ENCODE measurements at regions not wholly inside any gene's neighbourhood (a gene's known extent, or its start where the extent isn't known, plus 50 kb on each side); places are given as distances from the start of the nearest gene placed in this dataset.

DNA sequence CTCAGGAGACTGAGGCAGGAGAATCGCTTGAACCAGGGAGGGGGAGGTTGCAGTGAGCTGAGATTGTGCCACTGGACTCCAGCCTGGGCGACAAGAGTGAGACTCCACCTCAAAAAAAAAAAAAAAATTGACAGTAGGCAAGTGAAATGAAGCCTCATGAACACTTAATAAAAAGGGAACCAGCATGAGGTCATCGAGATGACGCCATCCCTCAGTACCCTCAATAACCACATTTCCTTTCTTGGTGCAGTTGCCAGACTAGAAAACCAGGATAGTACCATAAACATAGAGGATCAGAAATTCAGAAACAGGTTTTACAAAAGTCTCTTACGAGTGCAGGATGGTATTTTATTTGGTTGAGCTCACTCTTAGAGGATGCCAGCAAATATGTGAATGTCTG, 584.1 kb downstream of the MAFB start:
- TF ChIP-seq TCF7 (CRISPR knock-in tag; IDR thresholded peaks at IDR 0.05; ENCODE audit: low read depth), result no peak
- TF ChIP-seq, protein P1, sequence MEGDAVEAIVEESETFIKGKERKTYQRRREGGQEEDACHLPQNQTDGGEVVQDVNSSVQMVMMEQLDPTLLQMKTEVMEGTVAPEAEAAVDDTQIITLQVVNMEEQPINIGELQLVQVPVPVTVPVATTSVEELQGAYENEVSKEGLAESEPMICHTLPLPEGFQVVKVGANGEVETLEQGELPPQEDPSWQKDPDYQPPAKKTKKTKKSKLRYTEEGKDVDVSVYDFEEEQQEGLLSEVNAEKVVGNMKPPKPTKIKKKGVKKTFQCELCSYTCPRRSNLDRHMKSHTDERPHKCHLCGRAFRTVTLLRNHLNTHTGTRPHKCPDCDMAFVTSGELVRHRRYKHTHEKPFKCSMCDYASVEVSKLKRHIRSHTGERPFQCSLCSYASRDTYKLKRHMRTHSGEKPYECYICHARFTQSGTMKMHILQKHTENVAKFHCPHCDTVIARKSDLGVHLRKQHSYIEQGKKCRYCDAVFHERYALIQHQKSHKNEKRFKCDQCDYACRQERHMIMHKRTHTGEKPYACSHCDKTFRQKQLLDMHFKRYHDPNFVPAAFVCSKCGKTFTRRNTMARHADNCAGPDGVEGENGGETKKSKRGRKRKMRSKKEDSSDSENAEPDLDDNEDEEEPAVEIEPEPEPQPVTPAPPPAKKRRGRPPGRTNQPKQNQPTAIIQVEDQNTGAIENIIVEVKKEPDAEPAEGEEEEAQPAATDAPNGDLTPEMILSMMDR (IDR thresholded peaks at IDR 0.05), result no peak

Data from WTC11 (cell line).